ENCODE measurements at regions not wholly inside any gene's neighbourhood (a gene's known extent, or its start where the extent isn't known, plus 50 kb on each side); places are given as distances from the start of the nearest gene placed in this dataset.

GRCh38 chr10:62554632-62555199 is 180.5 kb downstream of the ZNF365 start:
- DNase-seq: no peak

DNA sequence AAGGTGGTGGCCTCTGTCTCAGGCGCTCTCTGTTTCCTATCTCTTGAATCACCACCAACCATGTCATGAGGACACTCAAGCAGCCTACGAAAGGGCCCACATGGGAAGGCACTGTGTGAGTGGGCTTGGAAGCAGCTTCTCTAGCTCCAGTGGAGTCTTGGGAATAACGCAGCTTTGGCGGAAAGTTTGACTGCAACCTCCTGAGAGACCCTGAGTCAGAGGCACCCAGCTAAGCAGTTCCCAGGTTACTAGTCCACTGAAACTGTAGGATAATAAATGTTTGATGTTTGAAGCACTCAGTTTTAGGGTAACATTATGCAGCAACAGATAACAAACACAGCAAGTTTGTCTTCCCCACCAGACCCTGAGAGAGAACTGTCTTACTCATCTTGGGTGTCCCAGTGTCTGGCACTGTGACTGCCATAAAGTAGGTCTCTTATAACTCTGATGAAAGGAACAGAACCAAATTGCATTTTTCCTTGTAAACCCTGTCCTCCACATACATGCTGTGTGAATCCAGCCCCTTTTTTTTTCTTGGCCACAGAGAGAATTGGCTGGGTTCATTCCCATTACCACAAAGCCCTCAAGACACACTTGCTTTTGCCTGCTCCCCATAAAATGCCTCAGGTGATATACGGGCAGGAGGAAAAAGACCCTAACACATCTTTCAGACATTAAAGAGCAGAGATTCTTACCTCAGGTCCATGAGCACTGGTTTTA is 185.5 kb downstream of the ZNF365 start:
- no peak for DNase-seq

- no peak for DNase-seq
Measured at GRCh38 chr10:62560201-62560819, 186.1 kb downstream of the ZNF365 start.

GRCh38 chr10:62561151-62561550 is 187.0 kb downstream of the ZNF365 start:
- DNase-seq: no peak

DNA sequence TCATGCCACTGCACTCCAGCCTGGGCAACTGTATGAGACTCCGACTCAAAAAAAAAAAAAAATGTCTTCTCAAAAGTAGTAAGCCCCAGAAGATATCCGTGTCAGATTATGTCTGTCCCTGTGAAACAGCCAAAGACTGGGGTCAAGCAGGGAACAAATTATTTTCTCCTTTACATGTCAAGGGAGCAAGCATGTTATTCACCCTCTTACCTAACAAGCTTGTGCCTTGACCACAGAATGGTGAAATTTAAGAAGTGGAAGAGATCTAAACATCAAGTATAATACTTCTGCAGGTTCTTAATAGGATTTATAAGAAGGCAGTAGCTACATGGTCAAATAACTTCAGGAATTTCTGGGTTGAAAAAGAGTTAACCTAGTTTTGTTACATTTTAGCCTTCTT is 187.9 kb downstream of the ZNF365 start:
- DNase-seq: no peak

GRCh38 chr10:62562795-62563194 is 188.6 kb downstream of the ZNF365 start:
- no peak for DNase-seq

GRCh38 chr10:62573929-62574328 is 199.8 kb downstream of the ZNF365 start:
- DNase-seq: no peak

DNA sequence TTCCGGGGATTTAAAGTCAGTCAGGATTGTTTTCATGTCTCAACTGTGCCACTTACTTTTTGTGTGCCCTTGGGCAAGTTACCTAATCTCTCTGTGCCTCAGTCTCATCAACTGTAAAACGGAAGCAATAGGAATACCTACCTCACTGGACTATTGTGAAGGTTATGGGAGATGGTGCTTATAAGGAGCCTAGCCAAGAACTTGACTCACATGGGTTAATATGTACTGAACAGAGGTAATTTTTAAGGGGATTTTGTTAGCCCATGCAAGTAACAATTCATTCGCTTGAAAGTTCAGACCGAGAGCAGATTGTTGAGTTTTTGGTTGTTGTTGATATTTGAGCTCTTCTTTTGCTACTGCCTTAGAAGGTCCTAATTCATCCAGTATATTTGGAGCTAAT is 202.9 kb downstream of the ZNF365 start:
- DNase-seq: no peak

GRCh38 chr10:62577666-62578291 is 203.6 kb downstream of the ZNF365 start:
- DNase-seq: no peak

DNA sequence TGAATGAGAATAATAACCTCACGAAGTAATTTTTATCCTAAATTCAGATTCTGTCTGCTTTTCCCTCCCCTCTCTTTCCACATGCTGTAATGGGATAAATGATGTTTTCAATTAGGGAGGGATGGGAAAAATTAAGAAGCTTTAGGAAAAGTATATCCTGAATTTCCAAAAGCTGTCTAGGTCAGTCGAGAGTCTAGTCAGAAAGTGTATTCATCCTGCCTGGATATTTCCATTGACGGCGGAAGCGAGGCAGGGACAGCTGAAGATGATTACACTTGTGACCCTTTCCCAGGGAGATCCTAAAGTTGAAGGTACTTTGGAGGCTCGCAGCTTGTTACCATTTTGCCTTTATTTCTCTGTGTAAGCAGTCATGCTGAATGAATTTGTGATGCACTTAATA is 204.1 kb downstream of the ZNF365 start:
- DNase-seq: no peak

GRCh38 chr10:62578916-62579315 is 204.7 kb downstream of the ZNF365 start:
- DNase-seq: no peak

DNA sequence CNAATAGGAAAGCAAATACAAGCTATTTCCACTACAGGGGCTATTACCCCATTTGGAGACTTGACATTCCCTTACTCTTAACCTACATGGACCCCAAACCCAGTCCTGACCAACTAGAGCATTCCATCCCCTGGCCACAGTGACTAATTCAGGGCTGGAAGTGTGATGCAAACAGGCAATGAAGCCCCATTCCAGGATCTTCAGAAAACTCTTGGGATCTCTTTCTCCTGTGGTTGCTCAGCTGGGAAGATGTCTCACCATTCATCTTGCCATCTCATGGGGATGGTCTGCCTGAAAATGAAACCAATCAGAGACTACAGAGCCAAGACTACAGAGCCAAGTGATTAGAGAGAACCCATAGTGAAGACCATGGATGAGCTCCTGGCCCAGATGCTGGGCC is 206.2 kb downstream of the ZNF365 start:
- DNase-seq: no peak

DNA sequence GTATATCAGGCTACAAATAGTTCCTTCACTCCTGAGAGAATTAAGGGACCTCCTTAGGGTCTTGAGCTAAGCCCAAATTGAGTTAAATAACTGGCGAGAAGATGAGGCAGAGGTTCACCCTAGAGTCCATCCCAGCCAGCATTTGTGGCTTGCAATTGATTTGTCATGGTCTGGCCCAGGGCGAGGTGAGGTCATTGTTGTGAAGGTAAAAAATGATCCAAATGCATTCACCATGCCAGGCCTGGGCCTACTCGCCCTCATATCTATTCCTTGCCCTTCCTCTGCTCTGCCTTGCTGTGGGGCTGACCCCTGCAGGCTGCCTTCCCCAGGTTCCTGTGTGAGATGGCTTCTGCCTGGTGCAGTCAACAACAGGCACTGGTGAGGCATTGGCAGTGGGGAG is 207.2 kb downstream of the ZNF365 start:
- DNase-seq: no peak

GRCh38 chr10:62582101-62582705 is 208.0 kb downstream of the ZNF365 start:
- no peak for DNase-seq

DNA sequence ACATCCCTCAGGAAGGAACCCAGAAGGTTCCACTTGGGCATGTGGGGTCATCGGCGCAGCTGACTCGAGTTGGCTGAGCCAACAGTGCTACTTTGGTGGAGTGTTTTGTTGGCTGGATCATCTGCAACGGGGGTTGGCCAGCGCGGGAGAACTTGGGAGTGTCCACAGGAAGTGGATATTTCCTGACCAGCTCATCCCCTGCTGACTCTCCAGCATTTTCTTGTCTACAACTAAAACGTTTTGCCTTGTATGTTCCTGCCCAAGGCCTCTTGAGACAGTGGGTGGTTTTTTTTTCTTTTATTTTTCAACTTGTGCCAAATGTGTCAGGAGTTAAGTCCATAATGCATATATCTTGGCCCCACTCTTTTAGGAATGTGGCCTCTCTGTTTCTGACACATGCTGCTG is 208.6 kb downstream of the ZNF365 start:
- DNase-seq: no peak

DNA sequence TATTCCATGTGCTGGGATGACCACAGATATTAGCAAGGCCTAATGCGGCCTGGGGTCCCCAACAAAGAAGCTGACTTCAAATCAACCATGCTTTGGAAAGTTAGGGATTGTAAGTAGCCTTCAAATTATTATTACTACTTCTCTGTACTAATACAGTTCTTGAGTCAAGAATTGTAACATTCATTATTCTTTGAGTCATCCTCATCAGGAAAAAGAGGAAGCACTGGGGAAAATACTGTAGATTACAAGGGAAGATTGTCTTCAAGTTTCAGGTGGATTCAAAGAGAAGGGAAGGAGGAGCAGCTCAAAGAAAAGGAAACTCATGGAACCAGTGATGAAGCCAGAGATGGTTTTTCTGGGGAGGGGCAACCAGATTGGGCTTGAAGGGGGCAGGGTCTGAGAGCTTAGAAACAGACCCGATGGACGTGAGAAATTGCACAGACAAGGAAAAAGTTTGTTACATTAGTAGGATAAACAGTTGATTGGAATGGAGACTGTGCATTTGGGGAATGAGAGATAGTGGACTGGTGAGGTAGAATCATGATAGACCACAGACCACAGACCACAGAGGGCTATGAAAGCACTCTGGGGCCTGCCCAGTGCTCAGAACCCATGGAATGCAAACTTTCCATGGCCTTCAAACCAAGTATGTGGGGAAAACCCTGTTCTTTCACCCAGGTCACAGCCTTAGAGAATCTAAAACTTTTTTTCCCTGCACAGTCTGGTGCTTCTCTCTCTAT is 209.9 kb downstream of the ZNF365 start:
- no peak for DNase-seq

DNA sequence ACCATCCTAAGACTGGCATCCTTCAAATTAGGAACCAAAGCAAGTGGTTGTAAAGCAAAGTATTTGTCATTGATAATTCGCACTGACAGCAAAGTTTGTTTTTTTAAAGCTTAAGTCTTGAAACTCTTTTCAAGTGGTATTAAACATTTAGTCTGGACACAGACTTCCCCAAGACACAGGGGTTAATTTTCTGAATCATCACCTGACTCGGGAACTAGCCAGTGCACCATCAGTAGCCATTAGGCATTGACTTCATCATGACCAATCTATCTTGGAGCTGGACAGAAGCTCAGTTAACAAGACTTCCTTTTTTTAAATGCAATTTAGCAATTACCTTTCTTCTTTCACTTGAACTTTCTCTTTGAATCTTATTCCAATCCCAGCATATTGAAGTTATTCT is 210.6 kb downstream of the ZNF365 start:
- no peak for DNase-seq

DNA sequence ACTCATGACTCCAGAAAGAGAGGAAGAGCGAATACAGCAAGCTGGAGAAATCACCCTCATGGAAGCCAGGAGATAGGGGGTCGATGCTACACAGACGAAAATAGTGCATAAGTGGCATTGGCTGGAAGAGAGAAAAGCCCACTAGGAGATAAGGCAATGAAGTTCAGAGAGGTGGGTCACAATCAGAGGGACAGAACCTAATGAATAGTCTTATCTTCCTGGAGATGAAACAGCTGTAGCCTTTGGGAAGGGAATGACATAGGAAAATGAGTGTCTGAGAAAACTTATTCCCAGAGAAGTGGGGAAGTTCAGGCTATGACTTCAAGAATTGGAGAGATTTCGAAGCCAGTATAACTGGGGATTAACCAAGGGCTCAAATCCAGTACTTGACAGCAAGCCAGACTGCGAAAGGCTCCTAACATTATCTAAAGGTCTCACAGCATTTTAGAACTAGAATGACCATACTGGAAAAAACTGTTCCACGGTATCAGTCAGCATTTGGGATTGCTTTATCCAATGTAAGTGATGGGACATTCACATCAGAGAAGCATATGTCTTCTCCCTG is 211.1 kb downstream of the ZNF365 start:
- no peak for DNase-seq

DNA sequence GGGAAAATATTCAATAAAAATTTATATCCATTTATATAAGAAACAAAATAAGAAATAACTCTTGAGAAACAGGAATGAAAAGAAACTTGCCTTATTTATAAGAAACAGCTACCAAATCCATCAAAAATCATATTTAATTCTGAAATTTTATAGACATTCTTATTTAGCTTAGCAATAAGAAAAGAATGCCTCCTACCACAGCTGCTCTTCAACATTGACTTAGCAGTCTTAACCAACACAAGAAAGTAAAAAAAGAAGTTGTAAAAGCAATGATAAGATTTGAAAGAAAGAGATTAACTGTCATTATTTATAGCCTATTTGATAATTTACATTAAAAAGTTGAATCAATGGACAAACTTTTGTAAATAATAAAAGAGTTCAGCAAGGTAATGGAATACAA is 212.8 kb downstream of the ZNF365 start:
- DNase-seq: no peak

- no peak for DNase-seq
Measured at GRCh38 chr10:62588116-62588515, 213.9 kb downstream of the ZNF365 start.

DNA sequence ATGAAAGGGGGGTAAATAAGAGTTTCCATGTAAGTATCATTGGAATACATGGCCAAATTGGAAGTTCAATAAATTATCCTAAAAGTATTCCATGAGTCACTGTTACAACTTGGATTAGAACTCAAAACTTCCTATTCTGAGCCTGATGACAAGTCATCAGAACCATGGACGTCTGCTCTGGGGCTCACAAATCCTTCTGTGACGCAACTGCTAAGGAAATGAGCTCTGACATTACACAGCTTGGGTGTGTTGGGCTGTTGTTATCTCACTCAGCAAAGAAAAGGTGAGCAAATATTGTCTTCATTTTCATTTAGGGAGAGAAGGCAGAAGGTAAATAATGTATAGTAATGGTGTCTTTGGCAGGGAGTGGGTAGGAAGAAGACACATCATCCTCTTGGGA is 214.8 kb upstream of the ADO start:
- DNase-seq: no peak

DNA sequence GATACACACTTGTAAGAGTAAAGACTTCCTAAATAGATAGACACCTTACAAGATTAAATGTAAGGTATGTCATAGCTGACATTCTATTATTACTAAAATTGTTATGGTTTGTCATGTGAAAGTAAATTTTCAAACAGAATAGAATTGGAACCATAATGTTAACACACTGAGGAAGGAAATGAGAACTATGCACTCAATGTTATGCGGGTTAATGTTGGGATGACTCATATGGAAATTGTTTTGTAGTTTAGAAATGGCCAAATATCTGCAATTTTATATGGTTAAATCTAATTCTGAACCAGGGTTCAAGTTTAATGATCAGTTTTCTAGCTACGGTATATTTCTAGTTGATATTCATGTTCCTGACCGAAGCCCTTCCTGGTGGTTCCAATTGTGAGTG is 214.2 kb upstream of the ADO start:
- DNase-seq: no peak

- DNase-seq: no peak
Measured at GRCh38 chr10:62594093-62594520, 210.4 kb upstream of the ADO start.
